GM06990 (cell line): ENCODE measurements at regions not wholly inside any gene's neighbourhood (a gene's known extent, or its start where the extent isn't known, plus 50 kb on each side); places are given as distances from the start of the nearest gene placed in this dataset.

Source experiments
- DNase-seq: peaks from one replicate; pipeline ENCODE4 v3.0.0-alpha.2; 2011; ENCODE audit not compliant: insufficient read length; ENCODE audit errors: extremely low read depth
- H3K27me3 ChIP-seq: replicated peaks from 2 replicates; pipeline ENCODE4 v1.6.0; 2011; ENCODE audit warnings: low read length; ENCODE audit not compliant: control insufficient read depth, insufficient read depth
- H3K36me3 ChIP-seq: 2 replicates; pipeline ENCODE4 v1.5.1; 2011; ENCODE audit warnings: low read length; ENCODE audit not compliant: control insufficient read depth, insufficient read depth
- H3K4me3 ChIP-seq: replicated peaks from 2 replicates; pipeline ENCODE4 v1.5.1; 2011; ENCODE audit warnings: low read depth, mild to moderate bottlenecking, control low read depth, low read length
- CTCF ChIP-seq: IDR thresholded peaks from 2 replicates; pipeline ENCODE4 v1.5.1; 2011; ENCODE audit warnings: low read length, control low read depth, mild to moderate bottlenecking, inconsistent platforms; ENCODE audit not compliant: insufficient read depth, poor library complexity, severe bottlenecking

- DNase-seq, result peak; percentile 70
- Histone ChIP-seq H3K4me3 (no peak overlapping the region), H3K36me3 (no peaks in the 10 kb centered on the region), H3K27me3 (no peaks in the 10 kb centered on the region)
- TF ChIP-seq CTCF, result no peak
These were observed 76.4 kb upstream of the SHISA3 start for GRCh38 chr4:42320822-42321388.

- DNase-seq, result no peak
- Histone ChIP-seq H3K27me3 (no peaks in the 10 kb centered on the region), H3K36me3 (no peaks in the 10 kb centered on the region), H3K4me3 (no peak overlapping the region)
- TF ChIP-seq CTCF, result no peak
These were observed 71.2 kb upstream of the SHISA3 start for GRCh38 chr4:42326040-42326439.

- DNase-seq, result no peak
- TF ChIP-seq CTCF, result no peak
- Histone ChIP-seq H3K27me3 (no peaks in the 10 kb centered on the region), H3K36me3 (no peaks in the 10 kb centered on the region), H3K4me3 (no peak overlapping the region)
These were observed 70.8 kb upstream of the SHISA3 start for GRCh38 chr4:42326524-42326923.

GRCh38 chr4:42327323-42327722 is 70.0 kb upstream of the SHISA3 start:
- DNase-seq, result no peak
- Histone ChIP-seq H3K36me3 (no peaks in the 10 kb centered on the region), H3K4me3 (no peak overlapping the region), H3K27me3 (no peaks in the 10 kb centered on the region)
- no peak for TF ChIP-seq CTCF

GRCh38 chr4:42328978-42329377 is 68.3 kb upstream of the SHISA3 start:
- Histone ChIP-seq H3K27me3 (no peaks in the 10 kb centered on the region), H3K36me3 (no peaks in the 10 kb centered on the region), H3K4me3 (no peak overlapping the region)
- no peak for TF ChIP-seq CTCF
- no peak for DNase-seq

GRCh38 chr4:42329421-42329820 is 67.9 kb upstream of the SHISA3 start:
- no peak for DNase-seq
- Histone ChIP-seq H3K4me3 (no peak overlapping the region), H3K36me3 (no peaks in the 10 kb centered on the region), H3K27me3 (no peaks in the 10 kb centered on the region)
- no peak for TF ChIP-seq CTCF
